ENCODE measurements at regions not wholly inside any gene's neighbourhood (a gene's known extent, or its start where the extent isn't known, plus 50 kb on each side); places are given as distances from the start of the nearest gene placed in this dataset.

DNA sequence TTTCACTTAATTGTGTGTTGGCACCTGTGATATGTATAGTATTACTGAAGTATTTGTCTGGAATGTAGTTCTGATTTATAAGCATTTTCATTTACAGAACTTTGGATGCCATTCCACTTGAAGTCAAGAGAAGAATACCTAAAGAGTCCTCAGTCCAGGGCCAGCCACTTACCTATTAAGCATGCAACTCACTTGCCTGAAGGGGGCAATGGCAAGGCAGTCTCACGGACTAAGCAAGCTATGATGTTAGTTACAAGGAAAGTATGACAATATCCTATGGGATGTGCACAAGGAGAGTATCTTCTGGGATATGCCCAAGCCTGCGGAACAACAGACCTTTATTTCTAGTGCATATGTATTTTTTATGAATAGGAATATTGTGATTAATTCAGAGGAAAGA lies 369.4 kb upstream of the GCFC2 start:
- TF ChIP-seq, protein P1, sequence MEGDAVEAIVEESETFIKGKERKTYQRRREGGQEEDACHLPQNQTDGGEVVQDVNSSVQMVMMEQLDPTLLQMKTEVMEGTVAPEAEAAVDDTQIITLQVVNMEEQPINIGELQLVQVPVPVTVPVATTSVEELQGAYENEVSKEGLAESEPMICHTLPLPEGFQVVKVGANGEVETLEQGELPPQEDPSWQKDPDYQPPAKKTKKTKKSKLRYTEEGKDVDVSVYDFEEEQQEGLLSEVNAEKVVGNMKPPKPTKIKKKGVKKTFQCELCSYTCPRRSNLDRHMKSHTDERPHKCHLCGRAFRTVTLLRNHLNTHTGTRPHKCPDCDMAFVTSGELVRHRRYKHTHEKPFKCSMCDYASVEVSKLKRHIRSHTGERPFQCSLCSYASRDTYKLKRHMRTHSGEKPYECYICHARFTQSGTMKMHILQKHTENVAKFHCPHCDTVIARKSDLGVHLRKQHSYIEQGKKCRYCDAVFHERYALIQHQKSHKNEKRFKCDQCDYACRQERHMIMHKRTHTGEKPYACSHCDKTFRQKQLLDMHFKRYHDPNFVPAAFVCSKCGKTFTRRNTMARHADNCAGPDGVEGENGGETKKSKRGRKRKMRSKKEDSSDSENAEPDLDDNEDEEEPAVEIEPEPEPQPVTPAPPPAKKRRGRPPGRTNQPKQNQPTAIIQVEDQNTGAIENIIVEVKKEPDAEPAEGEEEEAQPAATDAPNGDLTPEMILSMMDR (IDR thresholded peaks at IDR 0.05; ENCODE audit: low read depth, low read length, poor library complexity, severe bottlenecking) = no peak
- no peak for TF ChIP-seq EZH2phosphoT487 (IDR thresholded peaks at IDR 0.05; ENCODE audit: borderline replicate concordance, low read length)
